HepG2 (cell line): ENCODE measurements at regions not wholly inside any gene's neighbourhood (a gene's known extent, or its start where the extent isn't known, plus 50 kb on each side); places are given as distances from the start of the nearest gene placed in this dataset.

Experiments used
- CEBPB ChIP-seq: IDR thresholded peaks from 2 replicates; pipeline ENCODE4 v1.6.1; 2011; ENCODE audit warnings: low read depth, low read length, improper control_type of control experiment, borderline replicate concordance
- CHD4 ChIP-seq: fragments of 200-600 bp; sonication (generic); IDR thresholded peaks from 2 replicates; pipeline ENCODE4 v1.7.0; 2017; ENCODE audit warnings: mild to moderate bottlenecking, low read length, borderline replicate concordance
- EP300 ChIP-seq, 3 experiments: sonication (generic) in 1 of 3; formaldehyde crosslinking in 1 of 3; IDR thresholded peaks; 2 replicates each; pipeline versions ENCODE4 v1.5.1 to v1.6.1; 2011 to 2020; ENCODE audit warnings: low read depth in 2 of 3, low read length in 2 of 3, borderline replicate concordance in 1 of 3, improper control_type of control experiment in 1 of 3, mild to moderate bottlenecking in 1 of 3, missing genetic modification reagents in 1 of 3, moderate library complexity in 1 of 3
- JUND ChIP-seq: sonication (generic); formaldehyde crosslinking; IDR thresholded peaks from 2 replicates; pipeline ENCODE4 v1.8.0; 2022; ENCODE audit warnings: mild to moderate bottlenecking, missing genetic modification reagents
- RBM39 ChIP-seq: fragments of 200-400 bp; formaldehyde crosslinking; IDR thresholded peaks from one replicate; pipeline ENCODE4 v1.6.1; 2018; ENCODE audit warnings: antibody characterized with exemption, mild to moderate bottlenecking, low read depth, low read length; ENCODE audit not compliant: poor library complexity, severe bottlenecking
- USF2 ChIP-seq, 2 experiments: sonication (generic) in 1 of 2; formaldehyde crosslinking in 1 of 2; IDR thresholded peaks; 2 replicates each; pipeline versions ENCODE4 v1.5.1 to v1.6.1; 2011 to 2020; ENCODE audit warnings: borderline replicate concordance in 1 of 2, low read depth in 1 of 2, low read length in 1 of 2, mild to moderate bottlenecking in 1 of 2, missing genetic modification reagents in 1 of 2, moderate library complexity in 1 of 2
- ZBTB26 ChIP-seq: IDR thresholded peaks from 2 replicates; pipeline ENCODE4 v1.6.1; 2016; ENCODE audit warnings: missing compliant biosample characterization, missing genetic modification reagents, borderline replicate concordance
- ZBTB38 ChIP-seq: sonication (generic); formaldehyde crosslinking; IDR thresholded peaks from 2 replicates; pipeline ENCODE4 v1.5.1; 2020; ENCODE audit warnings: mild to moderate bottlenecking, missing genetic modification reagents
- ZNF260 ChIP-seq: sonication (generic); formaldehyde crosslinking; IDR thresholded peaks from 2 replicates; pipeline ENCODE4 v1.4.0; 2020; ENCODE audit warnings: missing genetic modification reagents, low read depth, mild to moderate bottlenecking, borderline replicate concordance
- ZNF562 ChIP-seq: sonication (generic); formaldehyde crosslinking; IDR thresholded peaks from 2 replicates; pipeline ENCODE4 v1.8.0; 2022; ENCODE audit warnings: missing genetic modification reagents, borderline replicate concordance

- TF ChIP-seq JUND (CRISPR knock-in tag) (no peak), RBM39 (no peak), CHD4 (no peak), ZBTB38 (CRISPR knock-in tag) (no peak), USF2 (IDR thresholded peaks at IDR 0.05; ENCODE audit: low read depth, low read length) (no peak), USF2 (CRISPR knock-in tag; IDR thresholded peaks at IDR 0.05; ENCODE audit: borderline replicate concordance) (no peak), EP300 (IDR thresholded peaks at IDR 0.05; ENCODE audit: low read depth in 2 of 2, low read length in 2 of 2) (no peak), EP300 (CRISPR knock-in tag; IDR thresholded peaks at IDR 0.05; ENCODE audit: borderline replicate concordance) (no peak), CEBPB (no peak), ZNF562 (CRISPR knock-in tag) (no peak), ZBTB26 (CRISPR knock-in tag) (no peak), ZNF260 (no peak)
These were observed 1184.9 kb upstream of the ACVR2A start for GRCh38 chr2:146659976-146660375.
